RCC 7860 (cell line): ENCODE measurements at regions not wholly inside any gene's neighbourhood (a gene's known extent, or its start where the extent isn't known, plus 50 kb on each side); places are given as distances from the start of the nearest gene placed in this dataset.
"Not testable (repeated sequence)": the region's sequence is repeated elsewhere in the genome, so short reads cannot be mapped to it uniquely, and the experiment has no call there.

Source experiments
- DNase-seq: peaks from one replicate; pipeline ENCODE4 v3.0.0-alpha.2; 2015; ENCODE audit warnings: low spot score
- FAIRE-seq: peaks from 2 replicates; lab custom pipeline; 2012; peaks lifted over from hg19 to GRCh38; lab: Jason Lieb, UNC

DNA sequence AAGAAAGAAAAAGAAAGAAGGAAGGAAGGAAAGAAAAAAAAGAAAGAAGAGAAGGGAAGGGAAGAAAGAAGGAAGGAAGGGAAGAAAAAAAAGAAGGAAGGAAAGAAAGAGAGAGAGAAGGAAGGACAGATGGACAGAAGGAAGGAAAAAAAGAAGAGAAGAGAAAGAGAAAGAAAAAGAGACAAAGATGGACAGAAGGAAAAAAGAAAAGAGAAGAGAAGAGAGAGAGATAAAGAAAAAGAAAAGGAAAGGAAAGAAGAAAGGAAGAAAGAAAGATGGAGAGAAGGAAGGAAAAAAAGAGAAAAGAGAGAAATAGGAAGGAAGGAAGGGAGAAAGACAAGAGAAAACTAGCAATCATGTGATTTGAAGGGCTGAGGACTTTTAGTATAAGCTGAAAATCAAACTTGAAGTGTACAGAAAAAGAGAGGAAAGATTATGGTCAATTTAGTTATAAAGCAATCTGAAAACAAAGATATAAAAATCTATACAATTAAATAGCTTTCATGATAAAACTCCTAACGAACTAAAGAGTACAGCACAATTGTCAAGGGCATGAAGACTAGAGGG lies 115.3 kb downstream of the LTN1 start:
- DNase-seq, result no peak
- no peak for FAIRE-seq

DNA sequence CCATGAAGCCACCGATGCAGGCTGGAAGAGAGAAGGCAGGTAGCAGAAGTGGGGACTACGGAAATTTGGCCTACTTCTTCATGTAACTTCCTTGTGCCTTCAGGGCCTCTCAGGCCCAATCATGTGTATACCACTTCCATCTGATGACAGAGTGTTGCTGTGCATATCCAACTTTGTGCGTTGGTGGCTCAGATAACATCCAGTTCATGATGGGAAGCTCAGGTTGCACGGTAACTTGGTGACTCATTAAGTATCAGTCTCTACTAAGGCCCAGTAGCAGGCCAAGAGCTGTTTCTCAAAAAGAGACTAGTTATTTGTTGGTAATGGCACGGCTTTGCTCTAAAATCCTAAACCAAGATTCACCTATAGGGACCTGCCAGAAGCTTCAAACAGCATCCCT lies 117.6 kb downstream of the LTN1 start:
- FAIRE-seq (no peak), DNase-seq (no peak)

DNA sequence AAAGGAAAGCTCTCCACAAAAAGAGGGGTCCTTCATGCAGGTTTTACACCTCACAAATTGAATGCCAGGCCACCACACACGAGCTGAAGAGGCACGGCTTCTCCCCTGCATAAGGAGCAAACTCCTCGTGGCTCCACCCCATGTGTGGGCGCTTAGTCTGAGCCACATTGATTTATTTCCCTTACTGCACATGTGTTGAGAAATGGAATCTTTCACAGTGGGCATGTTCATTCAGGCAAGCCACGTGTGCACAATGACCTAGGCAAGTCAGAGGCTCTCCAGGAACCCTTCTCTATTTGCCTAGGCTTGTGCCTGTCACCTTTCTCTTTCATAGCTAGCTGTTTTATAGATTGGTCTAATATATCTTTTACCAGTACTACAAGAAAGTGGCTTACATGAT lies 120.5 kb downstream of the LTN1 start:
- DNase-seq, result no peak
- FAIRE-seq, result no peak

DNA sequence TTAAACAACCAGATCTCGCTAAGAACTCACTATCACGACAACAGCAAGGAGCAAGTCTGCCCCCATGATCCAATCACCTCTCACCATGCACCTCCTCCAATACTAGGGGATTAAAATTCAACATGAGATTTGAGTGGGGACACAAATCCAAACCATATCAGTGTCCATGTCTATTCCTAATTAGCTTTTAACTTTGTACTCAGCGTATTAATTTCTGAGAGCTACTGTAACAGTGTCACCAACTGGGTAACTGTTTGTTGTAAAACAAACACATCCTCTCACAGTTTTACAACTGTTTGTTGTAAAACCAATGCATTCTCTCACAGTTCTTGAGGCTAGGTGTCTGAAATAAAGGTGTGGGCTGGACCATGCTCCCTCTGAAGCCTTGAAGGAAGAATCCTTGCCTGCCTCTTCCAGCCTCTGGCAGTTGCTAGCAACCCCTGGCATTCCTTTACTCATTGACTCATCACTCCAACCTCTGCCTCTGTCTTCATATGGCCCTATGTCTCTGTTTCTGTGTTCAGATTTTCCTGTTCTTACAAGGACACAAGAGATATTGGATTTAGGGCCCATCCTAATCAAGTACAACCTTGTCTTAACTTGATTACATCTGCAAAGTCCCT lies 121.2 kb downstream of the LTN1 start:
- FAIRE-seq, result no peak
- no peak for DNase-seq

DNA sequence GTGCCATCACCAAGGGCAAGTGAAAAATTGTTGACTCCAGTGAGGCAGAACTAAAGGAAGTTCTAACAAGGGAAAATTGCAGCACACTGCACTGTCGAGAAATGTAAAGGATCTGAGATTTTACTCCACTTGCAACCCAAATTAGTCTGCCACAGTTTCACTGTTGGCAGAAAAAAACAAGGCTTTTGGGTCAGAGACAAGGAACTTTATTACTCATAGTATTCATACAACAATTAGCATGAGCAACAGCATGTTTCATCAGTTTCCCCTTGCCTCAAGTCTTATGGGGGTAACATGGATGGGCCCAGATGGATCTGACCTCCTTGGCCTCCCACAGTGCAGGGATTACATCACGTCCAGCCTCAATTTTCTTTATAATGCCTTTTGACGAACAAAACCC lies 125.3 kb downstream of the LTN1 start:
- FAIRE-seq (no peak), DNase-seq (no peak)

DNA sequence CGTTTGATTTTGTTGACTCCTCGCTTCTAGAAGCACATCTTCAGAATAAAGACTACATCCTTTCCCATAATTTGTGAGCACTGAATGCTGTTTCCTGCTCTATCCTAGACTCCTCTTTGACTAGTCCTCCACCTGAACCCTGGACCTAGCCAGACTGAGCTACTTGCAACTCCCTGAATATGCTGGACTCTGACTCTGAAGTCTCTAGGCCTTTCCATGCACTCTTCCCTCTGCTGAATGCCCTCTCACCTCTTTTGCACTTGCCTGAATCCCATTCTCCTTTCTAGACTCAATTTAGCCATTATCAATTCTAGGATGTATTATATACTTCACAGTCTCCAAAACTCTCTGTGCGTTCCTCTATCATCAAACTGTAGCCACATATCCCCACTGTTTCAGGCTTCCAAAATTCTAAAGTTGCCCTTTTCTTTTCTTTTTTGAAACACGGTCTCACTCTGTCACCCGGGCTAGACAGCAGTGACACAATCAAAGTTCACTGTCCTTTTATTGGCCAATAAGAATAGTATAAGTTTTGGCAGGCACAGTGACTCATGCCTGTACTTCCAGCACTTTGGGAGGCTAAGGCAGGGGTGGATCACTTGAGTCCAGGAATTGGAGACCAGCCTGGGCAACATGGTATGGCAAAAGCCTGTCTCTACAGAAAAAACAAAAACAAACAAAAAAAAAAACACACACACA lies 127.0 kb downstream of the LTN1 start:
- DNase-seq, result no peak

DNA sequence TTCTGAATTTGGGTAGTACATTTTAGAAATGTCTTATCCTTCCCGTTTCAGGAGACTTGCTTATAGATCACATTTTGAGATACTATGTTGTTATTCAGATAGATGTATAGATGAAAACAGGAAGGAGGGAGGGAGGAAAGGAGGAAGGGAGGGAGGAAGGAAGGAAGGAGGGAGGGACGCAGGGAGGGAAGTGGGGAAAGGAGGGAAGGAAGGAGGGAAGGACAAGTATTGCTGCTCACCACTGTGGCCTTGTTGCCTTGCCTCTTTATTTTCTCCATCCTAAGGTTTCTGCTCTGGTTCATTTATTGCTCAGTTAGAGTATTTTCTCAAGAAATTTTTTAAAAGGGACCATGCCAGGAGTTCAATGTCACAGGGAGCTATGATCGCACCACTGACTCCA lies 134.3 kb downstream of the LTN1 start:
- DNase-seq, result no peak
- FAIRE-seq, result no peak

More for the DNA sequence above, 127.0 kb downstream of the LTN1 start:
- FAIRE-seq, result no peak

DNA sequence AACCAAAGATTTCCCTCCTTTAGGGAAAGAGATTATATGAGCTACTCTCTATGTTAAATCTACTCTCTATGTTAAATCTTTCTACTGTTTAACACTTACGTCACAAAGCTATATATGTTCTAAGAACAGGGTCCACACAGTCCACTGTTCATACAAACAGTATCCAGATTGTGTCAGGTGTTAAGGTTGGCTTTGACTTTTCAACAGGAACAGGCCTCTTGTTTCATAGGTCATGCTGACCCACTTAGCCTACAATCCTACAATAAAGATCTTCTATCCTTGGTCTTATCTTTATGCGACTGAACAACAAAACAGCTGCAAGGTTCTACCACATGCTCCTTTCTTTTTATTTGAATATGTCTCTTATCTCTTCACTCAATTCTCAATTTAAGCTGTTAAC lies 134.9 kb downstream of the LTN1 start:
- FAIRE-seq, result no peak
- no peak for DNase-seq

DNA sequence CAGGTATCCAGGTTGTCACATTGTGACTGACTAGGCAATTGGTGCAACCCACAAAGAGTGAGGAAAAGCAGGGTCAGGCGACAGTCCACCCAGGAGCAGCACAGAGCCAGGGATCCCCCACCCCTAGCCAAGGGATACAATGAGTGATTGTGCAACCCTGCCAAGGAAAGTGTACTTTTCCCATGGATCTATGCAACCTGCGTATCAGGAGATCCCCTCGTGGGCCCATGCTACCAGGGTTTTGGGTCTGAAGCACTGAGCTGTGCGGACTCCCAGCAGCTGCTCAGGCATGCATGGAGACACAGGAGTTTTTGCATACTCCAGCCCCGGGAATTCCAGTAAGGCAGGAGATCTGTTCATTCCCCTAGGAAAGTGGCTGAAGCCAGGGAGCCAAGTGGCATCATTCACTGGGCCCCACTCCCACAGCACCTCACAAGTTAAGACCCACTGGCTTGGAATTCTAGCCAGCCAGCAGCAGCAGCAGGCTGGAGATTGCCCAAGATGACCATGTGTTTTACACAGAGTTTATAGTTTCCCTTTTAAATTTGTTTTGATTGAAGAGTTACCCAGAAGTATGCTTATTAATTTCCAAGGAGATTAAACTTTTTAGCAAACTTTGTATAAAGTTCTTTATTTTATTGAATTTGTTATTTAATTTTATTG lies 136.0 kb downstream of the LTN1 start:
- DNase-seq, result no peak
- FAIRE-seq, result no peak

DNA sequence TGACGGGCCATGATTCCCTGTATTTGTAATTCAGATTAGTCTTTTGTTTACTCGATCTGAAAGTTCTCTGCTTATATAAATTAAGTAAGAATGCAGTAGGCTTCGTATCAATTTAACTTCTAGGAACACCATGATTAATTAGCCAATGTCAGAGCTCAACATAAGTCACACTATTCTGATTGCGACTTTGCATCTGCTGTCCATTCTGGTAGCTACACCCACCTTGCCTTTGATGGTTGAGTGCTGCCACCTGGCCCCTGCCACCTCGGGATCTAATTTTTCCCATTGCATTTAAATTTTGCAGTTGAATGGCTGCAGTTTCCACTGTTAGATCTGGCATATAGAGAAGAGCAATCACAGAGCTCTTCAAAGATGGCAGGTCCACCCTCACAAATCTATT lies 140.0 kb downstream of the LTN1 start:
- FAIRE-seq, result no peak
- no peak for DNase-seq

DNA sequence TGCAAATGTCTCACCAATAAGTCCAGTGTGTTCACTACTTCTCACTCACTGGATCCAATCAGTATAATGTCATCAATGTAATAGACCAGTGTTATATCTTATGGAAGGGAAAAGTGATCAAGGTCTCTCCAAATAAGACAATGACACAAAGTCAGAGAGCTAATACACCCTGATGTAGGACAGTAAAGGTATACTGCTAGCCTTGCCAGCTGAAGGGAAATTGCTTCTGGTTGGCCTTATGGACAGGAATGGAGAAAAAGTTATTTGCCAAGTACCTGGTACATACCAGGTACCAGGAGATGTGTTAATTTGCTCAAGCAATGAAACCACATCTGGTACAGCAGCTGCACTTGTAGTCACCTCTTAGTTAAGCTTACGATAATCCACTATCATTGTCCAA lies 141.0 kb downstream of the LTN1 start:
- DNase-seq, result no peak

DNA sequence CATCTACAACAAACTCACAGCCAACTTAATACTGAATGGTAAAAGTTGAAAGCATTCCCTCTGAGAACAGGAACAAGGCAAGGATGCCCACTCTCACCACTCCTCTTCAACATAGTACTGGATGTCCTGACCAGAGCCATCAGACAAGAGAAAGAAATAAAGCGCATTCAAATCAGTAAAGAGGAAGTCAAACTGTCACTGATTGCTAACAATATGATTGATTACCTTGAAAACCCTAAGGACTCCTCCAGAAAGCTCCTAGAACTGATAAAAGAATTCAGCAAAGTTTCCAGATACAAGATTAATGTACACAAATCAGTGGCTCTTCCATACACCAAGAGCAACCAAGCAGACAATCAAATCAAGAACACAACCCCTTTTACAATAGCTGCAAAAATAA lies 153.4 kb downstream of the LTN1 start:
- DNase-seq, FAIRE-seq: not testable (repeated sequence)

More for the DNA sequence above, 141.0 kb downstream of the LTN1 start:
- no peak for FAIRE-seq

DNA sequence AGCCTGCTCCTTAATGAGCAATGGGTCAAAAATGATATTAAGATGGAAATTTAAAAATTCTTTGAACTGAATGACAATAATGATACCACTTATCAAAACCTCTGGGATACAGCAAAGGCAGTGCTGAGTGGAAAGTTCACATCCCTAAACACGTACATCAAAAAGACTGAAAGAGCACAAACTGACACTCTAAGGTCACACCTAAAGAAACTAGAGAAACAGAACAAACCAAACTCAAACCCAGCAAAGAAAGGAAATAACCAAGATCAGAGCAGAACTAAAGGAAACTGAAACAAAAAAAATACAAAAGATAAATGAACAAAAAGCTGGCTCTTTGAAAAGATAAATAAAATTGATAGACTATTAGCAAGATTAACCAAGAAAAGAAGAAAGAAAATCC lies 155.3 kb downstream of the LTN1 start:
- not testable (repeated sequence) for DNase-seq, FAIRE-seq

DNA sequence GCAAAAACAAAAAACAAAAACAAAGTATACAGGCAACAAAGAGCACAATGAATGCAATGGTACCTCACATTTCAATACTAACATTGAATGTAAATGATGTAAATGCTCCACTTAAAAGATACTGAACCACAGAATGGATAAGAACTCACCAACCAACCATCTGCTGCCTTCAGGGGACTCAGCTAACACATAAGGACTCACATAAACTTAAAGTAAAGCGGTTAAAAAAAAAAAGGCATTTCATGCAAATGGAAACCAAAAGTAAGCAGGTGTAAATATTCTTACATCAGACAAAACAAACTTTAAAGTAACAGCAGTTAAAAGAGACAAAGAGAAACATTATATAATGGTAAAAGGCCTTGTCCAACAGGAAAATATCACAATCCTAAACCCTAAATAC lies 156.1 kb downstream of the LTN1 start:
- not testable (repeated sequence) for DNase-seq, FAIRE-seq

DNA sequence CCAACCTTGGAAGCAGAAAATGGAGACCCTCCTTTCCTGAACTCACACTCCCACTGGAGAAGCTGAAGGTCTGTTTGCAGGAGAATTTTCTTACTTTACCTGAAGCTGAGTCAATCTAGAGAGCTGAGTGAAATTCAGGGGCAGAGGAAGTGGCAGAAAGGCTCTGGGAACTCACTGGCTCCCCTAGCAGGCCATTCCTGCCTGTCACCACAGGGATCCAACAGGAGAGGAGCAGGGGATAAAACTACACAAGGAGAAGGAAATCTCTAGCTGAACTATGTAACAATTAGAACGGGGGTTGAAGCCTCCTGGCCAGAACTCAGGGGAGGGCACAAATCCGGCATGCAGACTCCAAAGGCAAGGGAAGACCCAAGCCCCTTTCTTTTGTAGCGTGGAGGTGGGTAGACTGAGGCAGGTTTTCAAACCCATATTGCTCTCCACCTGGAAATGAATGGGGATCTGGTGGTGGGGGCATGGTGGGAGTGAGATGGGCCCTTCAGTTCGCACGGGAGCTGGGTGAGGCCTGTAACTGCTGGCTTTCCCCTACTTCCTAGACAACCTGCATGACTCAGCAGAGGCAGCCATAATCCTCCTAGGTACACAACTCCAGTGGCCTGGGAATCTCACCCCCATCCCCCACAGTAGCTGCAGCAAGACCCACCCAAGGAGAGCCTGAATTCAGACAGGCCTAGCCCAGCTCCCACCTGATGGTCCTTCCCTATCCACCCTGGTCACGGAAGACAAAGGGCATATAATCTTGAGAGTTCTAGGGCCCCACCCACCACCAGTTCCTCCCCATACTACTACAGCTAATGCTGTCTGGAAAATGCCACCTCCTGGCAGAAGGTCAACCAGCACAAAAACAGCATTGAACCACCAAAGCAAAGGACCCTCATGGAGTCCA lies 158.1 kb downstream of the LTN1 start:
- DNase-seq (no peak), FAIRE-seq (no peak)

DNA sequence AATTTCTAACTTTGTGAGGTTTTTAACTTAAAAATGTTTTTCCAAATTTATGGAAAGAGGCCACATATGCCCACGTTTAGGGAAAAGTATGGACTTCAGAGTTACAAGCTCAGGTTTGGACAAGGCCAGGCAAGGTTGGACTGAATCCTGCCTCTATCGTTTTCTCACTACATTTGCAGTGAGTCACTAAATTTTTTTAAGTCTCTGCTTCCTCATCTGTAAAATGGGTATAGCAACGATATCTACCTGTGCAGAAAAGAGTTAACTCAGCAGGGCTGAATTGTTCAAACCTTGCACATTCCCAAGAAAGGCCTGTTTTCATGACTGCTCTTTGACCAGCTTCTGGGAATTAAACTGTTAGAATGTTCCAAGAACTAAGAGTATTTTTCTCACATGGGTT lies 159.1 kb downstream of the LTN1 start:
- FAIRE-seq (no peak), DNase-seq (no peak)

DNA sequence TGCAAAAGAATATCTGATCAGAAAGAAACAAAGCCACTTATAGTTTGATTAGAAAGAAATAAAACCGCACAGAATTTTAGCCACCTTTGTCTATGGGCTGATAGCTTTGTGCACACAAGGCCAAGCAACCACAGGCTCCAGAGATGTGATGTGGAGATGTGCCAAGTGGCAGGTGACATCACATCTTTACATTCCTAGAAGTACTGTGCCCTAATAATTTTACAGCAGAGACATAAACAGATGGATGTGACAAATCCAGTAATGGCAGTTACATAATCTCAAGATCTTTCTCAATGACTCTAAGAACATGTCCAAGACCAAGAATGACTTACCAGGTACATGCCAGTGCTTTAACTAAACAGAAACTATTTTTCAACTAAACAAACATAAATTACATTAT lies 159.5 kb downstream of the LTN1 start:
- FAIRE-seq (no peak), DNase-seq (no peak)

DNA sequence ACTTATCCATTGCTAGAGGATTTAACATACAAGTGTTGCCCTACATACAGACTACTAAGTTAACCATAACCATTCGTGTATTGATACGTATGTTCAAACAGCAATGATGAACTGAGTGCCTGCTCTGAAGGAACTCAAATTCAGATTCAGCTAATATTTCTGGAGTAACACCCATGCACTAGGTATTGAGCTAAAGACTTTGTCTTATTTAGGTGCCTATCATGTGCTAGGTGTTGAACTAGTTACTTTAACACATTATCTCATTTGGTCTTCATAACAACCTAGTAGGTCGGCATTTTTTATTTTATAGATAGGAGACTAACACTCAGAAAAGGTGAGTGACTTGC lies 160.0 kb downstream of the LTN1 start:
- FAIRE-seq (no peak), DNase-seq (no peak)

DNA sequence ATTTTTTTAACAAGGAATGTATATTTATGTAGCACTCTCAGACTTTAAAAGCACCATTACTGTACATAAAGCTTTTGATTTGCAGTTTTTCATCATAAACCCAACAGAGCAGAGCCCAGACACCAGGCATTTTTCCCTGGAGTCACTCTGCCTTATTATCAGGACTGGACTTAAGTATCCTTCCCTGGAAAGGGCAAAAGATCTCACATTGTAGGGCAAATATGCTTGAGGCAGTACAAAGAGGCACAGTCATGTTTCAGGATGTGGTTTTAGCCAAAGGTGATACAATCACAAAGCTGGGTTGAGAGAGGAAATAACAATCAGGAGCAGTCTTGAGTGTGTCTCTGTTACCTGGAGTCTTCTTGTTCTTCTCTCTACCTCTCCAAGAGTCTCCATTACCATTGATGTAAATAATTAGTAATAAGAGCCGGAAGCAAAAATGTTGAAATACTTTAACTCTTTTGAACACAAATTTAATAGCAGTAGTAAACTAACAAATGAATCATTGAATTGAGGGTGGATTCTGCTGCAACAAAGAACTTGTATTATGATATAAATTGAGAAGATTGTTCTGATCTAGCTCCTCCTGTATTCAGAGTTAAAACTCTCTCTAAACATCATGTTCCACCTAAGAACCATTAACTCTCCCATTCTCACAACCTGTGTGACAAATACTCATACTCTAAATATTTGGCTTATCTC lies 160.5 kb downstream of the LTN1 start:
- no peak for FAIRE-seq

DNA sequence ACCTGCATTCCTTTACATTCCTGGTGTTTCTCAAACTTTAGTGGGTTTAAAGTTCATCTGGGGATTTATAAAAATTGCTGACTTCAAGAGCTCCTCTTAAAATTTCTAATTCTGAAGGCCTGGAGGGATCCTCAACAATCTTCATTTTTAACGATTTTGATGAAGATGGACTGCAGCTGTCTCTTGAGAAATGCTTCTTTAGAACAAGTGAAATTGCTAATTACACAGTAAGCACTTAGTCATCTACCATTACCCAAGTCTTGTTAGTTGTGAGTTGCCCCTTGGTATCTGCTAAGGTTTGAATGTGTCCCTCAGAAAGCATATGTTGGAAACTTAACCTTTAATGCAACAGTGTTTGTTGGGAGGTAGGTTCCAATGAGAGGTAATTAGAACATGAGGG lies 163.7 kb downstream of the LTN1 start:
- no peak for FAIRE-seq
- DNase-seq, result no peak

More for the DNA sequence above, 160.5 kb downstream of the LTN1 start:
- peak; percentile 45 for DNase-seq
